ENCODE measurements at regions not wholly inside any gene's neighbourhood (a gene's known extent, or its start where the extent isn't known, plus 50 kb on each side); places are given as distances from the start of the nearest gene placed in this dataset.

GRCh38 chr5:174806729-174807128 lies 82.3 kb downstream of the MSX2 start:
- TF ChIP-seq EZH2 (IDR thresholded peaks at IDR 0.05; ENCODE audit: insufficient read depth, poor library complexity, severe bottlenecking) (no peak), EZH2phosphoT487 (IDR thresholded peaks at IDR 0.05; ENCODE audit: insufficient read depth, low read depth) (no peak)
